ENCODE measurements at regions not wholly inside any gene's neighbourhood (a gene's known extent, or its start where the extent isn't known, plus 50 kb on each side); places are given as distances from the start of the nearest gene placed in this dataset.

DNA sequence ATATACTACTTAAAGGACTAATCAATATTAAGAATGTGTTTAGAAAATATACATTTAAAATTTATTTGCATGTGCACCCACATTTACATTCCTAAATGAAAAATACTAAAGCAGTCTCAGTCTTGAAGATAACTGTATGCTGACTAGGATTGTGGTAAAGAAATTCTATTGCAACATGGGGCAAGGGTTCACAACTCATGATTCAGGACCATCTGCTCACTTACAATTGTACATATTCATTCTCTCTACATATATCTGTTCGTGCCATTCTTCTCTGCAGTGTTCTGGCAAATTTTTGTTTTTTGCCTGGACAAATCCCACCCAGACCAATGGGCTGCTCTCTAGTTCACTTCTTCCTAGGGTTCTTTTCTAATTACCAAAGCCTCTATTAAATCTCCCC lies 417.2 kb upstream of the NOVA1 start:
- TF ChIP-seq CTCF (IDR thresholded peaks at IDR 0.05; ENCODE audit: poor library complexity, severe bottlenecking), result no peak
- TF ChIP-seq TAF1 (IDR thresholded peaks at IDR 0.05; ENCODE audit: low read depth), result no peak
- TF ChIP-seq POLR2AphosphoS5 (IDR thresholded peaks at IDR 0.05), result no peak
- no peak for TF ChIP-seq EZH2 (IDR thresholded peaks at IDR 0.05; ENCODE audit: borderline replicate concordance, insufficient read depth, low read length, poor library complexity, severe bottlenecking)
- no peak for TF ChIP-seq REST (IDR thresholded peaks at IDR 0.05; ENCODE audit: borderline replicate concordance)
- no peak for TF ChIP-seq SMC3 (conservative IDR thresholded peaks at IDR 0.05; ENCODE audit: poor library complexity)
- no peak for TF ChIP-seq EP300 (conservative IDR thresholded peaks at IDR 0.05; ENCODE audit: poor library complexity, severe bottlenecking)
- TF ChIP-seq MXI1 (conservative IDR thresholded peaks at IDR 0.05; ENCODE audit: poor library complexity, severe bottlenecking), result no peak
